Vagina (tissue), 2 donors: ENCODE measurements at regions not wholly inside any gene's neighbourhood (a gene's known extent, or its start where the extent isn't known, plus 50 kb on each side); places are given as distances from the start of the nearest gene placed in this dataset.

Experiments used
- POLR2A ChIP-seq, 2 donors: fragments of 450-650 bp; IDR thresholded peaks; one replicate each; pipeline ENCODE4 v1.6.1; 2017; ENCODE audit warnings: antibody characterized with exemption in 2 of 2, mild to moderate bottlenecking in 2 of 2, moderate library complexity in 2 of 2
- TF ChIP-seq, protein P1 (sequence below), 3 experiments: fragments of 450-650 bp in 2 of 3; fragments of 200-600 bp in 1 of 3; sonication (generic) in 1 of 3; IDR thresholded peaks; one replicate each; pipeline ENCODE4 v1.5.1; 2017 to 2019; ENCODE audit warnings: antibody characterized with exemption in 3 of 3, mild to moderate bottlenecking in 2 of 3, moderate library complexity in 2 of 3

DNA sequence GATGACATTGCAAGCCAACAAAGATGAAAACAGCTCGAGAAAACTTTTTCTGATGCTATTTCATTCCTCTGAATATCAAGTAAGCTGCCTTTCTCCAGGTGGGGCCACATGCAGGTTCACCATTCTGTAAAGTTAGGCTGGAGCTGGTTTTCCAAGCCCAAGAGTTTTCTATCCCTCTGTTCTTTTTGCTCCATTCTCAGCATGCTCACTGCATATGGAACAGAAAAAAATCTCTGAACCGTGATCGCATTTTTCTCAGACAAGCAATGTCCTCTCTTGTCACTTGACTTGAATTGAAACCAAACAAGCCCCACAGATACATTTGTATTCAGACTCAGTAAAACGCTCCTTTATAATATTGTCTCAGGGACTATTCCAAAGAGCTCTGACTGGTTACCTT lies 451.6 kb downstream of the FRK start:
- TF ChIP-seq, protein P1, sequence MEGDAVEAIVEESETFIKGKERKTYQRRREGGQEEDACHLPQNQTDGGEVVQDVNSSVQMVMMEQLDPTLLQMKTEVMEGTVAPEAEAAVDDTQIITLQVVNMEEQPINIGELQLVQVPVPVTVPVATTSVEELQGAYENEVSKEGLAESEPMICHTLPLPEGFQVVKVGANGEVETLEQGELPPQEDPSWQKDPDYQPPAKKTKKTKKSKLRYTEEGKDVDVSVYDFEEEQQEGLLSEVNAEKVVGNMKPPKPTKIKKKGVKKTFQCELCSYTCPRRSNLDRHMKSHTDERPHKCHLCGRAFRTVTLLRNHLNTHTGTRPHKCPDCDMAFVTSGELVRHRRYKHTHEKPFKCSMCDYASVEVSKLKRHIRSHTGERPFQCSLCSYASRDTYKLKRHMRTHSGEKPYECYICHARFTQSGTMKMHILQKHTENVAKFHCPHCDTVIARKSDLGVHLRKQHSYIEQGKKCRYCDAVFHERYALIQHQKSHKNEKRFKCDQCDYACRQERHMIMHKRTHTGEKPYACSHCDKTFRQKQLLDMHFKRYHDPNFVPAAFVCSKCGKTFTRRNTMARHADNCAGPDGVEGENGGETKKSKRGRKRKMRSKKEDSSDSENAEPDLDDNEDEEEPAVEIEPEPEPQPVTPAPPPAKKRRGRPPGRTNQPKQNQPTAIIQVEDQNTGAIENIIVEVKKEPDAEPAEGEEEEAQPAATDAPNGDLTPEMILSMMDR (IDR thresholded peaks at IDR 0.05) = no peak
- no peak for TF ChIP-seq POLR2A (IDR thresholded peaks at IDR 0.05)
